Heart right ventricle (tissue), 16 donors: ENCODE measurements at regions not wholly inside any gene's neighbourhood (a gene's known extent, or its start where the extent isn't known, plus 50 kb on each side); places are given as distances from the start of the nearest gene placed in this dataset.

Experiments used
- ATAC-seq, 8 donors: fragments of 200-7000 bp; cut with Tn5 transposase; one replicate each; pipeline ENCODE4 v1.9.1; 2020; ENCODE audit warnings: mild to moderate bottlenecking in 8 of 8, moderate library complexity in 8 of 8, moderate number of reproducible peaks in 1 of 8
- DNase-seq, 2 donors: peaks; one replicate each; pipeline ENCODE4 v3.0.0-alpha.2; 2020
- H3K27ac ChIP-seq, 10 donors: fragments of 200-600 bp; sonication (generic) in 2 of 10; one replicate each; pipeline versions ENCODE4 v1.5.0 to v1.8.0; 2020 to 2022; ENCODE audit warnings: mild to moderate bottlenecking in 3 of 10
- H3K27me3 ChIP-seq, 7 donors: fragments of 200-600 bp; one replicate each; pipeline ENCODE4 v1.8.0; 2021 to 2022; ENCODE audit warnings: mild to moderate bottlenecking in 2 of 7
- H3K36me3 ChIP-seq, 9 donors: fragments of 200-600 bp; sonication (generic) in 1 of 9; one replicate each; pipeline versions ENCODE4 v1.5.0 to v1.8.0; 2020 to 2022; ENCODE audit warnings: mild to moderate bottlenecking in 2 of 9
- H3K4me1 ChIP-seq, 9 donors: fragments of 200-600 bp; sonication (generic) in 1 of 9; one replicate each; pipeline versions ENCODE4 v1.5.0 to v1.8.0; 2020 to 2022; ENCODE audit warnings: mild to moderate bottlenecking in 4 of 9
- H3K4me3 ChIP-seq, 10 donors: fragments of 200-600 bp; sonication (generic) in 2 of 10; one replicate each; pipeline versions ENCODE4 v1.5.0 to v1.8.0; 2020 to 2022; ENCODE audit warnings: mild to moderate bottlenecking in 7 of 10, moderate library complexity in 2 of 10
- H3K9me3 ChIP-seq, 11 donors: fragments of 200-600 bp in 10 of 11; sonication (generic) in 2 of 11; one replicate each; pipeline versions ENCODE4 v1.5.0 to v1.8.0; 2013 to 2022; ENCODE audit warnings: mild to moderate bottlenecking in 2 of 11, control low read depth in 1 of 11, moderate library complexity in 1 of 11
- WGBS, 2 donors: extraction: QIAGEN DNeasy Blood & Tissue Kit; methylation state at CpG; one replicate each; pipeline ENCODE4 v1.1.7; 2013; ENCODE audit warnings: inconsistent platforms in 1 of 2; 5-methylcytosine and 5-hydroxymethylcytosine counted together
- intact Hi-C, 10 donors: fragments of 100-400 bp; cut with DNase I; formaldehyde crosslinking; loops; one replicate each; pipeline versions ENCODE4 v1.11.1 to v1.14.2; 2022
- TF ChIP-seq, protein P1 (sequence below), 9 donors: fragments of 200-600 bp; sonication (generic) in 2 of 9; IDR thresholded peaks; one replicate each; pipeline versions ENCODE4 v1.5.0 to v1.8.0; 2021 to 2022; ENCODE audit warnings: antibody characterized with exemption in 9 of 9, mild to moderate bottlenecking in 5 of 9, moderate library complexity in 1 of 9
- donor health status: Arrhythmogenic right ventricular cardiomyopathy.
- donor health status: ischemic (EF 13 %, LVEDD 7.1; RV severe dilation, severe dysfunction).
- donor health status: healthy with polysubstance abuse.
- donor health status: DM: no; HTN: yes; CAD: no.
- donor health status: DM: no; HTN: no; CAD: no.
- donor health status: ischemic (EF 25% LVEDD 6.9; RV normal size, moderate dysfunction).
- donor health status: ischemic (EF 25% LVEDD 5.7; RV mildly dilated, moderate dysfunction).
- donor health status: healthy.
- donor health status: DM: yes; HTN: yes; CAD: no.
- donor health status: Ischemic cardiomyopathy.
- donor health status: ischemic (EF 35%, LVEDD 5.7; RV mildly dilated, moderate dysfunction).
- donor health status: nonischemic (EF 11% LVEDD 7.7; RV severe dilation, severe dysfunction).
- donor health status: DM: yes; HTN: yes; CAD: no.
- donor health status: PGD.
- donor health status: ischemic (EF 29% LVEDD 5.4; RV normal size, mild dysfunction).
- donor health status: nonischemic (EF 23%, LVEDD 6.1; RV moderate dilation, normal function).

GRCh38 chr2:15860051-15860663 is 80.2 kb upstream of the MYCN start:
- no peak overlapping the region for H3K4me3 ChIP-seq
- TF ChIP-seq, protein P1, sequence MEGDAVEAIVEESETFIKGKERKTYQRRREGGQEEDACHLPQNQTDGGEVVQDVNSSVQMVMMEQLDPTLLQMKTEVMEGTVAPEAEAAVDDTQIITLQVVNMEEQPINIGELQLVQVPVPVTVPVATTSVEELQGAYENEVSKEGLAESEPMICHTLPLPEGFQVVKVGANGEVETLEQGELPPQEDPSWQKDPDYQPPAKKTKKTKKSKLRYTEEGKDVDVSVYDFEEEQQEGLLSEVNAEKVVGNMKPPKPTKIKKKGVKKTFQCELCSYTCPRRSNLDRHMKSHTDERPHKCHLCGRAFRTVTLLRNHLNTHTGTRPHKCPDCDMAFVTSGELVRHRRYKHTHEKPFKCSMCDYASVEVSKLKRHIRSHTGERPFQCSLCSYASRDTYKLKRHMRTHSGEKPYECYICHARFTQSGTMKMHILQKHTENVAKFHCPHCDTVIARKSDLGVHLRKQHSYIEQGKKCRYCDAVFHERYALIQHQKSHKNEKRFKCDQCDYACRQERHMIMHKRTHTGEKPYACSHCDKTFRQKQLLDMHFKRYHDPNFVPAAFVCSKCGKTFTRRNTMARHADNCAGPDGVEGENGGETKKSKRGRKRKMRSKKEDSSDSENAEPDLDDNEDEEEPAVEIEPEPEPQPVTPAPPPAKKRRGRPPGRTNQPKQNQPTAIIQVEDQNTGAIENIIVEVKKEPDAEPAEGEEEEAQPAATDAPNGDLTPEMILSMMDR (IDR thresholded peaks at IDR 0.05) = no peak
- ATAC-seq (no peak), DNase-seq (no peak)
- intact Hi-C loops = no loop called here
- H3K4me1 ChIP-seq = no peaks in the 10 kb centered on the region
- no peaks in the 10 kb centered on the region for H3K9me3 ChIP-seq
- H3K27me3 ChIP-seq = peaks cover 0 to 10% (median 0%) of the 10 kb centered on the region in 7 donors
- no peaks in the 10 kb centered on the region for H3K36me3 ChIP-seq
- no peak overlapping the region for H3K27ac ChIP-seq

DNA sequence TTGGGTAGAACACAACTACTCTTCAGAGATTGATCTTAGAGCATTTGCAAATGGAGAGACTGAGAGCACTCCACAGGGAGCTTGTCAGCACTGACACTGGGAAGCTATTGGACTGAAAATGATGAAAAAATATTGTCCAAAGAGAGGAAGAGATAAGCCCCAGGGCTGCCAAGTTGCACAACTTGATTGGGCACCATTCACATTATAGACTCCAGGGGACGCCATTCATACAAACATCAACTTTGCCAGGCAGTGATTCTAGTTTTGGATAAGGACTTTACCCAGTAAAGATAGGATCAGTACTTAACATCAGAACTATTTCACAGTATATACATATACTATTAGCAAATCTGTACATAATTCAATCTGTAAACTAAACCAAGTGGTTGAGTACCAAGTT is 79.6 kb upstream of the MYCN start:
- H3K4me1 ChIP-seq = no peaks in the 10 kb centered on the region
- H3K36me3 ChIP-seq = no peaks in the 10 kb centered on the region
- peaks cover 0 to 10% (median 0%) of the 10 kb centered on the region in 7 donors for H3K27me3 ChIP-seq
- H3K27ac ChIP-seq = no peak overlapping the region
- TF ChIP-seq, protein P1 (IDR thresholded peaks at IDR 0.05) = no peak
- H3K9me3 ChIP-seq = no peaks in the 10 kb centered on the region
- intact Hi-C loops = no loop called here
- ATAC-seq = no peak
- H3K4me3 ChIP-seq = no peak overlapping the region
- no peak for DNase-seq
- 72 to 81% methylated on average over 1 of the region's 1 CpG for WGBS, 2 donors

DNA sequence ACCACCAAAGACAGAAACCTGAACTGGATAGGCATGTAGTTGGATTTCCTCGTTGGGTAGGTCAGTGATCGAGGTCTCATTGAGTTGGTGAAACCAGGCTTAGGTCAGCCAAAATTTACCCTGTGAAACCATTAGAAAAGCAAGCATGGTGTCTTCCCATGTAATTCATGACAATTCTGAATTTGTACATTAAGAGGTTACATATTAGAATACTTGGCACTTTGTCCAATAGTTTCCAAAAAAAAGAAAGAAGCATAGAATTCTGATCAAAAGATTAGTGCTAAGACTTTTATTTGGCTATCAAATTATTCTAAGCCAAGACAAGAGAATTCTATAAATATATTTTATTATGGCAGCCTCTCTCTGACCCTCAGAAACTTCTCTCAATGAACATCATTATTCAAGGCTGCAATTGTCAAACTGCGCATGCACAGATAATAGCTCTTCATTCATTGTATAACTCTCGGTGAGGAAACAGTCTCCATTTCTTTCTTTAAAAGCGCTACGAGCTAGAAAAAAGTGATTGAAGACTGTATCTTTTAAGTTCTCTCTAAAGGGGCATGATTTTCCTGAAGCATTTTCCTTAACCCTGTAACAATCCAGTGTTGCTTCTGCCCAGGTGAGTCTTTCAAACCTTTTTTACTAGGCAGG is 79.1 kb upstream of the MYCN start:
- TF ChIP-seq, protein P1 (IDR thresholded peaks at IDR 0.05) = no peak
- intact Hi-C loops = no loop called here
- DNase-seq (no peak), ATAC-seq (no peak)
- no peak overlapping the region for H3K4me3 ChIP-seq
- no peaks in the 10 kb centered on the region for H3K4me1 ChIP-seq
- peaks cover 0 to 10% (median 0%) of the 10 kb centered on the region in 7 donors for H3K27me3 ChIP-seq
- 89% methylated on average over 6 of the region's 6 CpGs for WGBS, 2 donors
- H3K36me3 ChIP-seq = no peaks in the 10 kb centered on the region
- no peak overlapping the region for H3K27ac ChIP-seq
- H3K9me3 ChIP-seq = no peaks in the 10 kb centered on the region

- no peak overlapping the region for H3K27ac ChIP-seq
- no peak overlapping the region for H3K4me3 ChIP-seq
- intact Hi-C loops = no loop called here
- peaks cover 0 to 10% (median 0%) of the 10 kb centered on the region in 7 donors for H3K27me3 ChIP-seq
- TF ChIP-seq, protein P1 (IDR thresholded peaks at IDR 0.05) = no peak
- no peaks in the 10 kb centered on the region for H3K4me1 ChIP-seq
- DNase-seq (no peak), ATAC-seq (no peak)
- H3K36me3 ChIP-seq = no peaks in the 10 kb centered on the region
- 96 to 98% methylated on average over 1 of the region's 1 CpG for WGBS, 2 donors
- H3K9me3 ChIP-seq = peaks cover 0 to under 1% (median 0%) of the 10 kb centered on the region in 11 donors
Measured at GRCh38 chr2:15861898-15862297, 78.5 kb upstream of the MYCN start.
